HFF-Myc (cell line): ENCODE measurements at regions not wholly inside any gene's neighbourhood (a gene's known extent, or its start where the extent isn't known, plus 50 kb on each side); places are given as distances from the start of the nearest gene placed in this dataset.

Experiments used
- DNase-seq: peaks from one replicate; pipeline ENCODE4 v3.0.0-alpha.2; 2011; ENCODE audit warnings: low read depth; ENCODE audit errors: extremely low read depth
- H3K4me3 ChIP-seq: replicated peaks from 2 replicates; pipeline ENCODE4 v1.5.1; 2011; ENCODE audit warnings: low read depth, mild to moderate bottlenecking, control low read depth, low read length
- TF ChIP-seq, protein P1 (sequence below): IDR thresholded peaks from 2 replicates; pipeline ENCODE4 v1.5.1; 2012; ENCODE audit warnings: mild to moderate bottlenecking, low read depth, low read length, control low read depth; ENCODE audit errors: missing control alignments

DNA sequence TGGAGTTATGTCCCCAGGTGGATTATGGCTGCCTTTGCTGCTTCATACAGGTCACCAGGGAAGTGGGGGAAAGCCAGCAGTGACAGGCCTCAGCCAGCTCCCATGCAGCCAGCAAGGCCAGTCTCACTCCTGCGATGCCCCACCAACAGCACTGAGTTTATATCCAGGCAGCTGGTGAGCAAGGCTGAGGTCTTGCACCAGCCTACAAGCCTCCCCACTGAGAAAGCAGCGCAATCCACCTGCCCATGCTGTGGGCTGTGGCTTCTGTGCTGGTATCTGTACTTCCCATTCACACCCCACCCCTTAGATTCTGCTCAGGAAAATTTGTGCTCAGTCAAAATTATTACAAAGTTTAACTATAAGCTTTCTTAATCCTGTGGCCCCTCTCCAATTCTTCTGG lies 153.5 kb downstream of the HHIP start:
- DNase-seq, result no peak
- TF ChIP-seq, protein P1, sequence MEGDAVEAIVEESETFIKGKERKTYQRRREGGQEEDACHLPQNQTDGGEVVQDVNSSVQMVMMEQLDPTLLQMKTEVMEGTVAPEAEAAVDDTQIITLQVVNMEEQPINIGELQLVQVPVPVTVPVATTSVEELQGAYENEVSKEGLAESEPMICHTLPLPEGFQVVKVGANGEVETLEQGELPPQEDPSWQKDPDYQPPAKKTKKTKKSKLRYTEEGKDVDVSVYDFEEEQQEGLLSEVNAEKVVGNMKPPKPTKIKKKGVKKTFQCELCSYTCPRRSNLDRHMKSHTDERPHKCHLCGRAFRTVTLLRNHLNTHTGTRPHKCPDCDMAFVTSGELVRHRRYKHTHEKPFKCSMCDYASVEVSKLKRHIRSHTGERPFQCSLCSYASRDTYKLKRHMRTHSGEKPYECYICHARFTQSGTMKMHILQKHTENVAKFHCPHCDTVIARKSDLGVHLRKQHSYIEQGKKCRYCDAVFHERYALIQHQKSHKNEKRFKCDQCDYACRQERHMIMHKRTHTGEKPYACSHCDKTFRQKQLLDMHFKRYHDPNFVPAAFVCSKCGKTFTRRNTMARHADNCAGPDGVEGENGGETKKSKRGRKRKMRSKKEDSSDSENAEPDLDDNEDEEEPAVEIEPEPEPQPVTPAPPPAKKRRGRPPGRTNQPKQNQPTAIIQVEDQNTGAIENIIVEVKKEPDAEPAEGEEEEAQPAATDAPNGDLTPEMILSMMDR, result no peak
- H3K4me3 ChIP-seq, result no peak overlapping the region

GRCh38 chr4:144801731-144802130 lies 155.8 kb downstream of the HHIP start:
- no peak for DNase-seq
- H3K4me3 ChIP-seq, result no peak overlapping the region
- TF ChIP-seq, protein P1, result no peak

DNA sequence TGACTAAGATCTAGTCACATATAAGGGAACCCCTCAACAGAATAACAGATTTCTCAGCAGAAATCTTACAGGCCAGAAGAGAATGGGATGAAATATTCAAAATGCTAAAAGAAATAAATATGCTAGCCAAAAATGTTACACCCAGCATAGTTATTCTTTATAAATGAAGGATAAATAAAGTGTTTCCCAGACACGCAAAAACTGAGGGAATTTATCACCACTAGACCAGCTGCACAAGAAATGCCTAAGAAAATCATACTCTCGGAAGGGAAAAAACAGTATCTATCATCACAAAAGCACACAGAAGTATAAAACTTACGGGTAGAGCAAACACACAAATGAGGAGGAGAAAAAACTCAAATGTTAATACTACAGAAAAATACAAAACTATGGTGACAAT lies 162.1 kb downstream of the HHIP start:
- DNase-seq, result no peak
- TF ChIP-seq, protein P1, result no peak
- no peak overlapping the region for H3K4me3 ChIP-seq

DNA sequence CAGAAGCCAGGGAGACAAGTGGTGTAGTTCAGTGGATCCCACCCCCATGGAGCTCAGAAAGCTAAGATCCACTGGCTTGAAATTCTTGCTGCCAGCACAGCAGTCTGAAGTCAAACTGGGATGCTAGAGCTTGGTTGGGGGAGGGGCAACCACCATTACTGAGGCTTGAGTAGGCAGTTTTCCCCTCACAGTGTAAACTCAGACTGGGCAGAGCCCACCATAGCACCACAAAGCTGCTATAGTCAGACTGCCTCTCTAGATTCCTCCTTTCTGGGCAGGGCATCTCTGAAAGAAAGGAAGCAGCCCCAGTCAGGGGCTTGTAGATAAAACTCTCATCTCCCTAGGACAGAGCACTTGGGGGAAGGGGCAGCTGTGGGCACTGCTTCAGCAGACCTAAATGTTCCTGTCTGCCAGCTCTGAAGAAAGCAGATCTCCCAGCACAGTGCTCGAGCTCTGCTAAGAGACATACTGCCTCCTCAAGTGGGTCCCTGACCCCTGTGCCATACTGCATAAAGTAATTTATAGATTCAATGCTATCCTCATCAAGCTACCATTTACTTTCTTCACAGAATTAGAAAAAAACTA lies 163.2 kb downstream of the HHIP start:
- H3K4me3 ChIP-seq, result no peak overlapping the region

DNA sequence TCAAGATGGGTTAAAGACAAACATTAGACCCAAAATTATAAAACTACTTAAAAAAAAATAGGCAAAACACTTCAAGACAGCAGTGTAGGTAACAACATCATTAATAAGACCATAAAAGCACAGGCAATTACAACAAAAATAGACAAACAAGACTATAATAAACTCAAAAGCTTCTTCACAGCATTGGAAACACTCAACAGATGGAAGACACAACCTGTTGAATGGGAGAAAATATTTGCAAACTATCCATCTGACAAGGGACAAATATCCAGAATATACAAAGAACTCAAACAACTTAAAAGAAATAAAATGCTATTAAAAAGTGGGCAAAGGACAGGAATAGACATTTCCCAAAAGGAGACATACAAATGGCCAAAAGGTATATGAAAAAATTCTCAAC lies 170.7 kb downstream of the HHIP start:
- no peak overlapping the region for H3K4me3 ChIP-seq
- no peak for DNase-seq
- TF ChIP-seq, protein P1, result no peak

More for the DNA sequence above, 163.2 kb downstream of the HHIP start:
- no peak for DNase-seq
- TF ChIP-seq, protein P1, result no peak

GRCh38 chr4:144817081-144817480 lies 171.1 kb downstream of the HHIP start:
- DNase-seq, result no peak
- TF ChIP-seq, protein P1, result no peak
- H3K4me3 ChIP-seq, result no peak overlapping the region

DNA sequence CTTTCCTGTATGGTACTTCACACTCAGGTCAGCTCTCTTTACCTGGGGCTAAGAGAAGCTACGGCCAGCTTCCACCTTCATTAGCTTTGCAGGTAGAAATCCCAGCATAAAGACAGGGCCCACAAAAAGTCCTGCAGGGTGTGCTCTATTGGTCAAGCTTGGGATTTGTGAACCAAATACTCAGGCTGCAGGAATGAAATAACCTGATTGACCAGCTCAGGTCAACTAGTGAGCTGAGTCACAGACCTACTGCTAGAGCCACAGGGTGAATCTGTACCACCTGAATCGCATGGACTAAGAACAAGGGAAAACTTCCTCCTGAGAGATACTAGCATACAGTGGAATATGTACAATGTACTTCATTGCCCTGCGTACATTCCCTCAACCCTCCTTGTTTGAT lies 172.2 kb downstream of the HHIP start:
- TF ChIP-seq, protein P1, result no peak
- no peak overlapping the region for H3K4me3 ChIP-seq
- DNase-seq, result no peak
